Activated CD4-positive, CD25-positive, alpha-beta regulatory T cell treated with anti-CD3 and anti-CD28 coated beads, Interleukin-2, amount 50 U/mL, for 72 hours (primary cell): ENCODE measurements at regions not wholly inside any gene's neighbourhood (a gene's known extent, or its start where the extent isn't known, plus 50 kb on each side); places are given as distances from the start of the nearest gene placed in this dataset.
"Not testable (repeated sequence)": the region's sequence is repeated elsewhere in the genome, so short reads cannot be mapped to it uniquely, and the experiment has no call there.

Experiments used
- DNase-seq: peaks from one replicate; pipeline ENCODE4 v3.0.0; 2021

DNA sequence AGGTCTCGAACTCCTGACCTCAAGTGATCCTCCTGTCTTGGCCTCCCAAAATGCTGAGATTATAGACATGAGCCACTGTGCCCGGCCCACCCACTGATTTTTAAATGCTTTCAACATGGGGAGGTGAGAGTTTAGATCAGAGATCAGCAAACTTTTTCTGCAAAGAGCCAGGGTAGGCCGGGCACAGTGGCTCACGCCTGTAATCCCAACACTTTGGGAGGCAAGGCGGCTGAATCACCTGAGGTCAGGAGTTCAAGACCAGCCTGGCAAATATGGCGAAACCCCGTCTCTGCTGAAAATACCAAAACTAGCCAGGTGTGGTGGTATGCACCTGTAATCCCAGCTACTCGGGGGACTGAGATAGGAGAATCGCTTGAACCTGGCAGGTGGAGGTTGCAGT lies 88.3 kb upstream of the LHX1 start:
- not testable (repeated sequence) for DNase-seq

DNA sequence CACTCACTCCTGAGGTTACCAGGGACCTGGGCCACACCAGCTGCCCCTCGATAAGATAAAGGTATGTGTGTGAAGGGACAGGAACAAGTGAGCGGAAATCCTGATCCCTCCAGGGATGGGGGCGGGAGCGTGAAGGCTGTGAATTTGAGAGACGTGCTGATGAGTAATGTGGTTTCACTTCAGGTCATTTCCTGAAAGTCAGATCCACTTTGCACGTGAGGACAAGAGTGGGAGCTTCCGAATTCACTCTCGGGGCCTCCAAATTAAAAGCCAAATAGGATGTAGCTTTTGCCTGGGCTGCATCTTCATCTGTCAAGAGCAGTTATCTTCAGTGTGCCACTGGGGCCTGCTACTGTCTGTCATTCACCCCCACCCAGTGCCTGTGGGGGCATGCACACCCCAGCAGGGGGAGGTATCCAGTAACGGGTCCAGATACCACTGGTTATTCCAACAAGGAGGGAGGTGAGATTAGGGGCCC lies 87.4 kb upstream of the LHX1 start:
- no peak for DNase-seq

DNA sequence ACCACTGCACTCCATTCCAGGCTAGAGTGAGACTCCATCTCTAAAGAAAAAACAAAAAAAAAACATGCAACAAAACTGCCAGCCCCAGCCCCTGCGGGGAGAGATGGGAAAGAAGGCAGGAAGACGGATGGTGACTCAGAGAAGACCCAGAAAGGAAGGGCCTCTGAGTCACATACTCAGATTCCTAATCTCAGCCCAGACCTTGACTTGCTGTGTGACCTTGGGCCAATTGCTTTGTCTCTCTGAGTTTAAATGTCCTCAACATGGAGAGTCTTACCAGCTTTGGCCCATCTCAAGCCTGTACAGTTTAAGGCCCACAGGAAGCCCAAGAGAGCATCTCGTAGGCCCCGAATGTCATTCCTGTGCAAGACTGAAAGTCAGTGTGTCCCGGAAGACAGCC lies 86.5 kb upstream of the LHX1 start:
- no peak for DNase-seq

DNA sequence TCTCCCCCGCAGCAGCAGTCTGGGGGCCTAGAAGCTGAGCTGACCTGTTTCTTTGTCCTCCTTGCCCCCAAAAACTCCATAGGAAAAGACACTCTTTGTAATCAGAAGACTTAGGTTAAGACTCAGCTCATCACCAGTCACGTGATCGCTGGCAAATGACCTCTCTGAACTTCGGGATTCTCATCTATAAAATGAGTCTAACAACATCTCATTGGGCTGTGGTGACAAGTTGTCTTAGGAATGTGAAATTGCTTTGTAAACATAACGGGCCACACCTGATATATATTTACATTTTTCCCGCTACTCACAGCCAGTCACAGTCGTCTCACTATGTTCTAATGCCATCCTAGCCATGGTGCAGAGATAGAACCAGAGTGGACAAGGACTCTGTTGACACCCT lies 86.0 kb upstream of the LHX1 start:
- no peak for DNase-seq

DNA sequence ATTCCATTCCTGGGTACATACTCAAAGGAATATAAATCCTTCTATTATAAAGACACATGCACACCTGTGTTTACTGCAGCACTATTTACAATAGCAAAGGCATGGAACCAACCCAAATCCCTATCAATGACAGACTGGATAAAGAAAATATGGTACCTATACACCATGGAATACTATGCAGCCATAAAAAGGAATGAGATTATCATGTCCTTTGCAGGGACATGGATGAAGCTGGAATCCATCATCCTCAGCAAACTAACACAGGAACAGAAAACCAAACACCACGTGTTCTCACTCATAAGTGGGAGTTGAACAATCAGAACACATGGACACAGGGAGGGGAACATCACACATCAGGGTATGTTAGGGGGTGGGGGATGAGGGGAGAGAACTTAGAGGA lies 84.8 kb upstream of the LHX1 start:
- DNase-seq = not testable (repeated sequence)

DNA sequence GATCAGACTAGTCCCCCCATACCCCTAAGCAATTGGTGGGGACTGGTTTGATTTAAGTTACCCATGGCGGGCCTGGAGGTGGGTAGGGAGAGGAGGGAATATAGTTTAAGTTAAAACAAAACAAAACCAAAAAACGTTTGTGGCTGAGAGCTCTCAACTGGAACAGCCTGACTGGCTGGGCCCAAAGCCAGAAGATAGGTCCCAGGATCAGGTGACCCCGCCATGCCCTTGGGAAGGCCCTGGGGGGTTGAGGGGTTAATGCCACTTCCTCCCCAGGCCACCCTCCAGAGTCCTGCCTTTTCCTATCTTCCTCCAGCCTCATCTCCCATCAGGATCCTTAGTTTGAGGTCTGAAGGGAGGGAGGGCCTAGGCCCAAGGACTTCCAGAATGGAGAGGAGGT lies 82.3 kb upstream of the LHX1 start:
- no peak for DNase-seq

DNA sequence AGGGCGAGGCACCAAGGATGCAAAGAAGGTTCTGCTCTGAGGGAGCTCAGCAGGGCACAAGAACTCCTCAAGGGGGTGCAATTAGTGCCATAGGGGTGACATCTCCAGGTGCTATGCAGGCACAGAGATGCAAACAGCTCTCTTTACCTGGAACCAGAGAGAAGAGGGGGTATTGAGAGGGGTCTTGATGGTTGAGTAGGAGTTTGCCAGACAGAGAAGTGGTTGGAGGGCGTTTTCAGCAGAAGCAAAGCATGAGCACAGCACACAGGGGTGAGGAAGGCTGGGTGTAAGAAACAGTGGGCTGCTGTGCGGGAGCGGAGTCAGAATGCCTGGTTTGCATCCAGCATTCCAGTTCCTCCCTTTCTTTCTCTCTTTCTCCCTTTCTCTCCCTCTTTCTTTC lies 81.8 kb upstream of the LHX1 start:
- DNase-seq = no peak

DNA sequence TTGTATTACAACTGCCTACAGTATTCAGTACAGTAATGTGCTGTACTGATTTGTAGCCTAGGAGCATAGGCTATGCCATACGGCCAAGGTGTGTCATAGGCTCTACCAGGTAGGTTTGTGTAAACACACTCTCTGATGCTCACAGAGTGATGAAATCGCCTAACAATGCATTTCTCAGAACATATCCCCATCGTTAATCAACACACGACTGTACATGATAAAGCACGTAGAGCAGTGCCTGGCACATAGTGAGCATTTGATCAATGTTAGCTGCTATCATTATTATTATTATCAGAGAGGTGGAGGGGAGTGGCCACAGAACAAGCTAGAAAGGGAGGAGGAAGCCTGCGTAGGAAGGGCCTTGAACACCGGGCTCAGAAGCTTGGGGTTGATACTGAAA lies 81.1 kb upstream of the LHX1 start:
- no peak for DNase-seq

DNA sequence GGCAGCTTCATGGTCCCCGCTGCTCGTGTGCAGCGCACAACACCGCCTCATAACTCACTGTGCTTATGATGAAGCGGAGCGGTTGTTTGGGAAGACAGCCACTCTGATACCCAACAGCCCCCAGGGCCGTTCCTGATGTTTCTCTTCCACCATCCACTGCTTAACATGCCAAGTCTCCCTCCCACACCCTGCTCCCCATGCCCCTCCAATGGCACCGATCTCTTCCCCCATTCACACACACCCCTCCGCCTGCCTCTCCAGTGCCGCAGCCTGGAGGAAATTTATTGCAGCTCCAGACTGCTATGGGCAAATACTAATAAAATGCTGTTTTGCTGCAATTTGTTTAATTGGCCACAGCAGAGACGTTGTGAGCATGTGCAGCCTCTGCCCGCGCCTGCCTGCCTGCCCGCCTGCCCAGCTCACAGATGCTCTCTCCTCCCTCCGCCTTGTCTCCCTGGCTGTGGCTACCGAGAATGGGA lies 80.3 kb upstream of the LHX1 start:
- no peak for DNase-seq

DNA sequence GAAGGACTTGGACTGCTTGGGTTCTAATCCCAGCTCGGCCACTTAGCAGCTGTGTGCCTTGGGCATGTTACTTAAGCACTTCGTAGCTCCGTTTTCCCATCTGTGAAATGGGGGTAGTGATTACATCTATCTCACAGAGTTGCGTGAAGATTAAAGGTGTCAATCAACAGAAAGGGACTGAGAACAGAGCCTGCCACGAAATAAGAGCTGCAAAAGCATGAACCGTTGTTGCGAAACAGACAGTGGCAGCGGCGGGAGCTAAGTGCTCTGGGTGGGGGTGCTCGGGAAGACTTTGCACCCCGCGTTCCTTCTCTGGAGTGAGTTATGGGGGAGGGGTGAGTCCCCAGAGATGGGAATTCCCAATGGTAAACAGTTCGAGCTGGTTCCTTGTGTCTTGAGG lies 79.6 kb upstream of the LHX1 start:
- DNase-seq = no peak

DNA sequence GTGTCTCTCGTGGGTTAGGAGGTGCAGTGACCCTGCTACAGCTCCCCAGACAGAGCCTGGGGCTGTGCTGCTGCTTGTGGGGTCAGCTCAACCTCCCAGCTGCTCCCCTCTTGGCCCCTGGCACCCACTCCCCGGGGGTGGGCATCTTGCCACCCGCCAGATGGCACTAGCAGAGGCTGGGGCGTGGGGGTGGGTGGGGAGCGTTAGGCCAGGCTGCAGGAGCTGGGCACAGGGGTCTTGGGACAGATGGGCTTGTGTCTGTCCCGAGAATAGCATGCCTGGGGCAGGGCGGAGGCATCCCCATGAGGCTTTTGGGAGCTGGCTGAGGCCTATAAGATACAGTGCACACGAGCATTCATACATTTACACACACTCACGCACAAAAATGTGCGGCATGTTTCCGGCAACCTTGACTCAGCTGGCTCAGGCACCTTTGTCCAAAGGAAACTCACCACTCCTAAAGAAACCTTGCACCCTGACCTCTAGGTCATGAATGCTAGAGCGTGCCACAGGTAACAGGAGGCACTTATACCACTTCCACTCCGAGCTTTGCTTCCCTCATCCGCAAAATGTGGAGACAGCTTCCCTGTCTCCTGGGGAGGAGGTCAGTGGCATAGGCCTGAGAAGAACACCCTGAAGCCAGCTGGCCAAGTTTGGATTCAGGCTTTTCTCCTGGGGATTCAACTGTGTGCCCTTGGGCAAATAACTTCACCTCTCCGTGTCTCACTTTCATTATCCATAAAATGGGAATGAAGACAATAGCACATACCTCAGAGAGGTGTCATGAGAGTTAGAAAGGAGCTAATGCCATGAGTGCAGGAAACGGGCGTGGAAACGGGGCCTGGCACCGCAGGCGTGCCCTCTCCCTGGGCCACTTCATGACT lies 78.9 kb upstream of the LHX1 start:
- no peak for DNase-seq

DNA sequence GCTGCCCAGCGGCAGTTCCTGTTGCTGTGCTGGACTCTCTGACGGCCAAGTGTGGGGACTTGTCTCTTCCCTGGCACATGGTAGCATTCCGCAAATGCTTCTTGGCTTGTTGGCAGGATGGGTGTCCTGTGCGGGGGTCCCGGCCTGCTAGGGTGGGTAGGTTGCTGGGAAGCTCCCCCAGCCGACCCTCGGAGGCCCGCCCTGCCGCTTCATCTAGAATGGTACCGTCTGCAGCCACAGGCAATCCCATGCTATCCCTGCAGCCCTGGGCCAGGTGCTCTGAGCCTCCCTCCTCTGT lies 78.3 kb upstream of the LHX1 start:
- DNase-seq = no peak

DNA sequence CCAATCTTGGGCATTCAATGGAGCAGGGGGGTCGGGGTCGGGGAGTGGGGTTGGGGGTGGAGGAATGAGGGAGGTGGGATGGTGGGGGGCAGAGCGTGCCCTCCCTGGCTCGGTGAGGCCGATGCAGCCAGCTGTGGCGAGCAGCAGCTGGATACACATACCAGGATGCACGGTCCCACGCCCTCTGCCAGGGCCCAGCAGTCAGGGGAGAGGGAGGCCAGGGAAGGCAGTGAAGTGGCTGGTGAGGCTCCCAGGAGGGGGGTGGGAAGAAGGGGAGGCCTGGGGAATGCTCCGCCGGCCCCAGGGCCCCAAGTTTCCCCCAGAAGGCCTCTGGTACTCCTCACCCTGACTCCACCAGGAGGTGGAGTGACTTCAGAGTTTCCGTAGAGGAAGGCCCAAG lies 77.6 kb upstream of the LHX1 start:
- DNase-seq = no peak

DNA sequence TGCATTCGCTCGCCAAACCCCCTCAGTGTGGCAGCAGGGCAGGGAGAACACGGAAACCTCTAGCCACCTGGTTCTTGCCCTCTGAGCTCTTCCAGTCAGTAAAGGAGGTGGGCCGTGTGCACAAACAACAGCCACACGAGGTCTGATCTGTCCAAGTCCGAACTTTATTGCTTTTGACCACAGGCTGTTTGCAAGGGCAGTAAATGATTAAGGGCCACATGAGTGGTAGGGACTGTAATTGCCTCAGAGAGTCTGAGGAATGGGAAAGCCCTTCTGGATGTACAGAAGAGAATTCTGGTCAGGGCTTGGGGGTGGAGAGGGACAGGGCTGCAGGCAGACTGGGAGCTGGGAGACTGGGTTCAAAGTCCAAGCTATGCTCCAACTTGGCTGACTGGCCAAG lies 75.7 kb upstream of the LHX1 start:
- no peak for DNase-seq

DNA sequence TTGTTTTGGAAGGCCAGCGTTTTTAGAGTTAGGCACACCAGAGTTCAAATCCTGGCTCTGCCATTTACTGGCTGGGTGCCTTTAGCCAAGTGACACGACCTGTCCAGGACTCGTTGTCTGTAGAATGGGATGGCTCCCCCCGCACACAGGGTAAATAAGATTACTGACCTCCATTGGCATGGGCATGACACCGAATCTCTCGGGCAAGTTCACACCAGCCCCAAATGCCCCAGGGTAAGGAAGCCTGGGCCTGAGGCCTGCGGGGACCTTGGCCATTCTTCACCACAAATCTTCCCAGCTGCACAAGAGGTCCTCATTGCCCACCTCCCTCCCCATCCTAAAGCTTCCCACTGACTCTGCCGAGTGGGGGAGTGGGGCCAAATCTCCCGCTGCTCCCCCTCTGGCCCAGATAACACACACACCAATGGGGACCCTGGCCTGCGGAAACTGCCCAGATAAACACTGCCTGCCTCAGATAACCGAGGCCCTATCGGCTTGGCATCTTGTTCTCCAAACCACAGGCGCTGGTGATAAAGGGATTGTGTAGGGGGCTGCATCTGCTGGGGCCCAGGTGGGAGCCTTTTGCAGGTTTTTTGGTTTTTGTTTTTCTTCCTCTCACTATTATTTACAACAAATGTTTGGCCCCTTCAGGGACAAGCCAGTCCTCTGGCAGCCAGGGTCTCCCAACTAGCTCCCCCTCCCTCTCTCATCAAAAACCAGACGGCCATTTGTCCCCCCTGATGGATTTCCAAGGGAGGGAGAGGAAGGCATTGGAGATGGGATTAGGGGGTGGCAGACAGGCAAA lies 75.0 kb upstream of the LHX1 start:
- DNase-seq = no peak

DNA sequence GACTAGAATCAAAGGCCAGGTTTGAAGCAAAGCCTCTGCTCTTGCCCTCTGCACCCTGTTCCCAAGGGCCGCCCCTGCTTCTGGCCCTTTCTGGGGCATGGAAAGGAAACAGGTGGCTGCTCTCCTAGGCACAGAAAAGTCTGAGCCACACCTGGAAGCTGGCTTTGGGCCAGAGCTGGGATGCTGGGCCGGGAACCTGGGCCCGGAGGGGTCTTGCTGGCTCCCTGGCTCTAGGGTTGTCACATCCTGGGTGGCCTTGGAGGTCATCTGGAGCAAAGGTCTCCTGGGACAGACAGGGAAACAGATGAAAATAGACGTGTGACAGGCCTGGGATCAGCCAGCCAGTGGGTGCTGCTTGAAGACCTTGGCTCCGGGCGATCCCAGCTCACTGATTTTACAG lies 74.1 kb upstream of the LHX1 start:
- DNase-seq = no peak

DNA sequence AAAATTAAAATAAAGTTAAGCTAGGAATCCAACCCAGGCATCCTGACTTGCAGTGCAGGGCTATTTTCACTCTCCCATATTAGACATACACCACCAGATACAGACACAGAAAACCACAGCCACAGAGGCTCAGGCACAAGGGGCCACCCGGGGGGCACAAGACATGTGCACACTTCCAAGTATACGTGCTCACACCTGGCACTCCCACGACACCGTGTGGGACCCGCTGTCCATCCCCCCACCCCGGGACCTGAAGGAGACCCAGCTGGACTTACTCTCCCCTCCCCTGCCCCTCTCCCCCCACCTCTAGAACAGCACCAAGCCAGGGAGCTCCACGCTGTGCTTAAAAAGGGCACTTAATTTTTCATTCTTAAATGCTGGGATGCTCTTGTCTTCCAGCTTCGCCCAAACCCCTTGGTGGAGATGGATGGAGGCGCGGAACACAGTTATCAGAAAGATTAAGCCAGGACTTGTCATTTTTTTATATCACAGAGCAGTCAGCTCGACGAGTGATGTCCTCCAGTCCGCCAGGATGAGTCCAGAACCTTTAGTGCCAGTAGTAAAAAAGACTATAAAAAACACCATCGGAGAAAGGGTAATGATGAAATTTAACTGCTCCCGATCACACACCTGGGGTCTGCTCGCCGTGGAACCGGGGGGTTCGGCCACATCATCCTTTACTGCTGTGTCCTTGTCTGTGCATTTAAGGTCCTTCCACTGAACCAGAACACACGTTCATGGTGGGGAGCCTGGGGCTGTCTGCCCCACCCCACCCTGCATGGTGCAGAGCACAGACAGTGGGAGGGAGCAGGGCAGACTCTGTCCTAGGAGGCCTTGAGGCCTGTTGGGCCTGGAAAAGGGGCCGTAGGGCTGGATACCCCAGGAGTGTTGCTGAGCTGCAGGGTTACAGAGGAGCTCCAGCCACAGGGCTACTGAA lies 73.3 kb upstream of the LHX1 start:
- DNase-seq = no peak

DNA sequence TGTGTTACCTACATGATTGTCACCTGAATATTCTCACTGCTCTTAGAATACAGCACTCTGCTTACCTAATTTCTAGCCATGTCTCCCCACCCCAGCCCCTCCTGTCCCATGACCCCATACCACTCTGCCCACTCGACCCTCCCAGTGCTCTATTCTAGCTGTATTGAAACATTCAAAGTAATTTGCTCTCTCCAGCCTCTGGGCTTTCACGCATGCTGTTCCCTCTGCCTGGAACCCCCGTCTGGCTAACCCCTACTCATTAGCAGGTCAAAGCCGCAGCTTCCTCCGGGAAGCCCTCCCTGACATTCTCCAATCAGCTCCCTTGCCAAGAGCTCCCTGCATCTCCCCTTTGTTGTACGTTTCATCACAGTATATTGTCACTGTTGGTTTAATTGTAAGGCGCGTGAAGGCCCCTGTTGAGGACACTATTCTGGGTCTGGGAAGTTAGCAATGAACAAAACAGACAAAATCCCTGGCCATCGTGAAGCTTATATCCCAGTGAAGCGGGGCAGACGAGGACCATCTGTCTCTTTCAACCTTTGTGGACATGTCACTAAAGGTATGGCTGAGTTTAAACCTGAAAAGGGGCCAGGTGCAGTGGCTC lies 72.3 kb upstream of the LHX1 start:
- no peak for DNase-seq

DNA sequence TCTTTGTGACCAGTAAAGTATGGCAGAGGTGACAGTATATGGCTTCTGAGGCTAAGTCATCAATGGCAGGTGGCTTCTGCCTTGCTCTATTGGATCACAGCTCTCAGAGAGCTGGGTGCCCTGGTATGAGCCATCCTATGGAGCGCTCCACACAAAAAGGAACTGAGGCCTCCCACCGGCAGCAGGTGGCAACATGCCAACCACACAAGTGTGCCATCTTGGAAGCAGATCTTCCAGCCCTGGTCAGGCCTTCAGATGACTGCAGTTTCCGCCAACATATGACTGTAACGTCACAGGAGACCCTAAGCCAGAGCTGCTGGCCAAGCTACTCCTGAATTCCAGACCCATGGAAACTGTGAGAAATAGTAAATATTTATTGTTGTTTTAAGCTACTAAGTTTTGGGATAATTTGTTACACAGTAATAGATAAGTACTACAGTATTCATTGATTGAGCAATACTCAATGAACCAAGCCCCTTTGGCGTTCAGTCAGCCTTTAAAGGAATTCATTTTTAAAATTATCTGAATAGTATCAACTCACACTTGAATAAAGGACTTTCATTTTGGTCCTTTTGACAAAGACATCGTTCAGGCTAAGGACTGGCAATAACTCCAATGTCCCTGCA lies 69.4 kb upstream of the LHX1 start:
- no peak for DNase-seq

DNA sequence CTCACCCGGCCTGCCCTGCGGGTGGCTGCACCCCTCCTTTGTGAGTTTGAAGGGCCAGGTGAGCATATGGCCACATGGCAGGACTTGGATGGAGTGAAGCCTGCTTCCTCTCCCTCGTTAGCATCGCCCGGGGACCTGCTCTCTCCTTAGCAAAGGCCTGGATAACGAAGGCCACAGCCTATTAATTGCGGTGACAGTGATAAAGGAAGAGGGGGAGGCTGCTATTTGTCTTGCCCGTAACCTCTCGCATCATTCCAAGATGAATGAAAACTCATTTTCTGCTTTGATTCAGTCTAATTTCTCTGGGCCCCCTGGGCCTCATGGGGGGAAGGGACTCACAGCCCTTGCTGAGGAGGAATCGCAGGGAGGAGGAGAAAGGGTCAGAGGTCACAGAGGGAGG lies 68.5 kb upstream of the LHX1 start:
- no peak for DNase-seq

DNA sequence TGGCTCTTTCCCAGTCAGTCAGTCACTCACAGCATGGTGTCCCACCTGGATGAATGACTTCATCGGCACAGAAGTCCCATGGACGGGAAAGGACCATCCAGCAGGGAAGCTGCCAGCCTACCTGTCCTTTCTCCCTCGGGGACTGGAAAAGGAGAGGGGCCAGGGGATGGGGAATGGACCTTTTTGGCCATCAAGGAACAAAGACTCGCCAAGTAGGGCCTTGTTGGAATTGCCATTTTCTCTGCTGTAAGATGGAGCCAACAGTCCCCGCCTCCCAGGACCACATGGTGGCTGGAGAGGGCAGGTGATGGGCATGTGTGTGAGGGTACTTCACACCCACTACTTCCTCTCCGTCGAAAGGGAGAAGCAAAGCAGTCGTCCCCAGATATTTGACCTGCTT lies 67.8 kb upstream of the LHX1 start:
- no peak for DNase-seq
